ENCODE measurements at regions not wholly inside any gene's neighbourhood (a gene's known extent, or its start where the extent isn't known, plus 50 kb on each side); places are given as distances from the start of the nearest gene placed in this dataset.

GRCh38 chr2:78427170-78427569, 598.3 kb upstream of the REG3G start:
- TF ChIP-seq GATA1 (IDR thresholded peaks at IDR 0.05; ENCODE audit: low read depth, low read length) (no peak), POLR2A (IDR thresholded peaks at IDR 0.05; ENCODE audit: low read length) (no peak)
- DNase-seq = no peak

- DNase-seq = no peak
- TF ChIP-seq POLR2A (IDR thresholded peaks at IDR 0.05; ENCODE audit: low read length) (no peak), GATA1 (IDR thresholded peaks at IDR 0.05; ENCODE audit: low read depth, low read length) (no peak)
Observed at GRCh38 chr2:78431241-78431640, 594.3 kb upstream of the REG3G start.

GRCh38 chr2:78439122-78439521, 586.4 kb upstream of the REG3G start:
- no peak for DNase-seq
- TF ChIP-seq GATA1 (IDR thresholded peaks at IDR 0.05; ENCODE audit: low read depth, low read length) (no peak), POLR2A (IDR thresholded peaks at IDR 0.05; ENCODE audit: low read length) (no peak)

GRCh38 chr2:78455586-78455985, 569.9 kb upstream of the REG3G start:
- no peak for DNase-seq
- no peak for TF ChIP-seq GATA1 (IDR thresholded peaks at IDR 0.05; ENCODE audit: low read depth, low read length)
- no peak for TF ChIP-seq POLR2A (IDR thresholded peaks at IDR 0.05; ENCODE audit: low read length)

GRCh38 chr2:78457269-78457668, 568.2 kb upstream of the REG3G start:
- TF ChIP-seq GATA1 (IDR thresholded peaks at IDR 0.05; ENCODE audit: low read depth, low read length) (no peak), POLR2A (IDR thresholded peaks at IDR 0.05; ENCODE audit: low read length) (no peak)
- DNase-seq = no peak

GRCh38 chr2:78465707-78466106, 559.8 kb upstream of the REG3G start:
- TF ChIP-seq GATA1 (IDR thresholded peaks at IDR 0.05; ENCODE audit: low read depth, low read length) = no peak
- TF ChIP-seq POLR2A (IDR thresholded peaks at IDR 0.05; ENCODE audit: low read length) = no peak
- DNase-seq = no peak

- TF ChIP-seq POLR2A (IDR thresholded peaks at IDR 0.05; ENCODE audit: low read length) (no peak), GATA1 (IDR thresholded peaks at IDR 0.05; ENCODE audit: low read depth, low read length) (no peak)
- no peak for DNase-seq
Observed at GRCh38 chr2:78476619-78477229, 548.8 kb upstream of the REG3G start.

- DNase-seq = no peak
- TF ChIP-seq GATA1 (IDR thresholded peaks at IDR 0.05; ENCODE audit: low read depth, low read length) (no peak), POLR2A (IDR thresholded peaks at IDR 0.05; ENCODE audit: low read length) (no peak)
Observed at GRCh38 chr2:78486565-78486964, 538.9 kb upstream of the REG3G start.

- TF ChIP-seq GATA1 (IDR thresholded peaks at IDR 0.05; ENCODE audit: low read depth, low read length) (no peak), POLR2A (IDR thresholded peaks at IDR 0.05; ENCODE audit: low read length) (no peak)
- no peak for DNase-seq
Observed at GRCh38 chr2:78498125-78498524, 527.4 kb upstream of the REG3G start.

- TF ChIP-seq GATA1 (IDR thresholded peaks at IDR 0.05; ENCODE audit: low read depth, low read length) = no peak
- DNase-seq = no peak
Observed at GRCh38 chr2:78506301-78506700, 519.2 kb upstream of the REG3G start.

- TF ChIP-seq POLR2A (IDR thresholded peaks at IDR 0.05; ENCODE audit: low read length) (no peak), GATA1 (IDR thresholded peaks at IDR 0.05; ENCODE audit: low read depth, low read length) (no peak)
Observed at GRCh38 chr2:78521938-78522337, 503.6 kb upstream of the REG3G start.

GRCh38 chr2:78532762-78533379, 492.6 kb upstream of the REG3G start:
- no peak for DNase-seq
- TF ChIP-seq GATA1 (IDR thresholded peaks at IDR 0.05; ENCODE audit: low read depth, low read length) (no peak), POLR2A (IDR thresholded peaks at IDR 0.05; ENCODE audit: low read length) (no peak)

More at GRCh38 chr2:78521938-78522337, 503.6 kb upstream of the REG3G start:
- DNase-seq = no peak

GRCh38 chr2:78535395-78535794, 490.1 kb upstream of the REG3G start:
- DNase-seq = no peak
- TF ChIP-seq POLR2A (IDR thresholded peaks at IDR 0.05; ENCODE audit: low read length) = no peak
- no peak for TF ChIP-seq GATA1 (IDR thresholded peaks at IDR 0.05; ENCODE audit: low read depth, low read length)

GRCh38 chr2:78538322-78538721, 487.2 kb upstream of the REG3G start:
- DNase-seq = no peak
- TF ChIP-seq GATA1 (IDR thresholded peaks at IDR 0.05; ENCODE audit: low read depth, low read length) (no peak), POLR2A (IDR thresholded peaks at IDR 0.05; ENCODE audit: low read length) (no peak)

GRCh38 chr2:78540255-78540654, 485.2 kb upstream of the REG3G start:
- TF ChIP-seq GATA1 (IDR thresholded peaks at IDR 0.05; ENCODE audit: low read depth, low read length) = no peak
- TF ChIP-seq POLR2A (IDR thresholded peaks at IDR 0.05; ENCODE audit: low read length) = no peak
- no peak for DNase-seq
